K562 (cell line): ENCODE measurements at regions not wholly inside any gene's neighbourhood (a gene's known extent, or its start where the extent isn't known, plus 50 kb on each side); places are given as distances from the start of the nearest gene placed in this dataset.
A peak's percentile ranks its signal among the peaks of the same experiment; 100 is the strongest.

Experiments
- BRF1 ChIP-seq: IDR thresholded peaks from 3 replicates; pipeline ENCODE4 v1.6.1; 2011; ENCODE audit warnings: borderline replicate concordance, mild to moderate bottlenecking; ENCODE audit not compliant: insufficient read length; ENCODE audit errors: extremely low read depth
- C11orf30 ChIP-seq: fragments of 450-650 bp; IDR thresholded peaks from 2 replicates; pipeline ENCODE4 v1.6.1; 2016; ENCODE audit warnings: low read depth, mild to moderate bottlenecking
- CC2D1A ChIP-seq: fragments of 450-650 bp; IDR thresholded peaks from 2 replicates; pipeline ENCODE4 v1.6.1; 2017; ENCODE audit warnings: mild to moderate bottlenecking
- E2F6 ChIP-seq, 2 experiments: IDR thresholded peaks; 2 replicates each; pipeline ENCODE4 v1.6.1; 2011; ENCODE audit warnings: borderline replicate concordance in 1 of 2, control low read depth in 1 of 2, low read depth in 1 of 2, low read length in 1 of 2, mild to moderate bottlenecking in 1 of 2, mixed read lengths in 1 of 2, moderate library complexity in 1 of 2; ENCODE audit not compliant: insufficient read depth in 1 of 2, insufficient read length in 1 of 2, poor library complexity in 1 of 2, severe bottlenecking in 1 of 2; ENCODE audit errors: extremely low read depth in 1 of 2
- FIP1L1 ChIP-seq: fragments of 200-400 bp; formaldehyde crosslinking; IDR thresholded peaks from 2 replicates; pipeline ENCODE4 v1.6.1; 2018; ENCODE audit warnings: mild to moderate bottlenecking, low read depth, low read length; ENCODE audit not compliant: poor library complexity, severe bottlenecking
- FOXJ2 ChIP-seq: fragments of 200-800 bp; sonication (Bioruptor generic); IDR thresholded peaks from 2 replicates; pipeline ENCODE4 v1.6.1; 2016; ENCODE audit warnings: missing genetic modification characterization, missing compliant biosample characterization
- FOXJ3 ChIP-seq: sonication (generic); formaldehyde crosslinking; IDR thresholded peaks from 2 replicates; pipeline ENCODE4 v1.4.0; 2020; ENCODE audit warnings: mild to moderate bottlenecking, missing genetic modification reagents
- KDM2B ChIP-seq: fragments of 250-450 bp; sonication (Bioruptor Pico); IDR thresholded peaks from 2 replicates; pipeline ENCODE4 v1.8.0; 2021; ENCODE audit warnings: mild to moderate bottlenecking, moderate library complexity
- KLF13 ChIP-seq: fragments of 450-650 bp; IDR thresholded peaks from 2 replicates; pipeline ENCODE4 v1.6.1; 2016; ENCODE audit warnings: missing genetic modification characterization, low read depth, mild to moderate bottlenecking, missing compliant biosample characterization, moderate library complexity, borderline replicate concordance
- SP1 ChIP-seq: sonication (generic); formaldehyde crosslinking; IDR thresholded peaks from 2 replicates; pipeline ENCODE4 v1.8.1; 2022; ENCODE audit warnings: mild to moderate bottlenecking, missing genetic modification reagents
- SUPT5H ChIP-seq: fragments of 450-650 bp; IDR thresholded peaks from 2 replicates; pipeline ENCODE4 v1.6.1; 2016
- ZBTB2 ChIP-seq: fragments of 450-650 bp; IDR thresholded peaks from 2 replicates; pipeline ENCODE4 v1.6.1; 2016; ENCODE audit warnings: antibody characterized with exemption
- ZKSCAN3 ChIP-seq: fragments of 250-450 bp; sonication (Bioruptor Pico); IDR thresholded peaks from 2 replicates; pipeline ENCODE4 v1.4.0; 2020
- ZNF174 ChIP-seq: fragments of 250-450 bp; sonication (Bioruptor Pico); IDR thresholded peaks from 2 replicates; pipeline ENCODE4 v1.4.0; 2020; ENCODE audit warnings: mild to moderate bottlenecking
- ZNF217 ChIP-seq: sonication (generic); formaldehyde crosslinking; IDR thresholded peaks from 2 replicates; pipeline ENCODE4 v1.8.0; 2022; ENCODE audit warnings: mild to moderate bottlenecking, missing genetic modification reagents
- TF ChIP-seq, protein P1 (sequence below): fragments of 450-650 bp; IDR thresholded peaks from 2 replicates; pipeline ENCODE4 v1.6.1; 2016
- TF ChIP-seq, protein P2 (sequence below): fragments of 250-450 bp; sonication (Bioruptor Pico); IDR thresholded peaks from 2 replicates; pipeline ENCODE4 v1.8.0; 2022; ENCODE audit warnings: inconsistent platforms, mild to moderate bottlenecking, moderate library complexity, borderline replicate concordance
- TF ChIP-seq, protein P3 (sequence below): fragments of 250-450 bp; sonication (Bioruptor Pico); IDR thresholded peaks from 2 replicates; pipeline ENCODE4 v1.8.0; 2021; ENCODE audit warnings: moderate library complexity, mild to moderate bottlenecking, inconsistent platforms
- TF ChIP-seq, protein P4 (sequence below): fragments of 250-450 bp; sonication (Bioruptor Pico); IDR thresholded peaks from 2 replicates; pipeline ENCODE4 v1.4.0; 2020; ENCODE audit warnings: mild to moderate bottlenecking, moderate library complexity

DNA sequence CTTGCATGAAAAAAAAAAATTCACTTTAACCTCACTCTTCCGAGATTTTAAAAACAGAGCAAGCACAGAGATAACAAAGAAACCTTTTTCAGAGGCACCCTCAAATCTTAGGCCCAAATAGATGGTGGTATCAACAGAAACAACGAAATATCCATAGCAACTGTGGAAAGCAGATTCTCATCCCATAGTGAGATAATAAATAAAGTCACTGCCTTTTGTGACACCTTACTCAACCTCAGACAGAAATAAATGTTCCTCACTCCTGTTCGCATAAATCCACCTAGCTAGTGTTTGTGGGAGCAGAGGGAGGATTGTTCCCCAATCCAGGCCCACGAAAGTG, 60.9 kb upstream of the RTN4 start (continued):
- TF ChIP-seq KLF13 (tag) (no peak), ZBTB2 (no peak), ZKSCAN3 (CRISPR knock-in tag) (no peak), CC2D1A (no peak), BRF1 (no peak), SUPT5H (no peak), E2F6 (IDR thresholded peaks at IDR 0.05; ENCODE audit: borderline replicate concordance in 1 of 2, extremely low read depth in 1 of 2, insufficient read depth in 1 of 2, insufficient read length in 1 of 2, low read depth in 1 of 2, low read length in 1 of 2, poor library complexity in 1 of 2, severe bottlenecking in 1 of 2) (no peak), FOXJ3 (CRISPR knock-in tag) (no peak), C11orf30 (no peak), SP1 (CRISPR knock-in tag) (0 out of 2 replicates have a peak, but pooled peaks have one; percentile 9), FOXJ2 (tag) (peak; percentile 88), FIP1L1 (no peak), KDM2B (CRISPR knock-in tag) (no peak), ZNF174 (no peak), ZNF217 (no peak)
- TF ChIP-seq, protein P1, sequence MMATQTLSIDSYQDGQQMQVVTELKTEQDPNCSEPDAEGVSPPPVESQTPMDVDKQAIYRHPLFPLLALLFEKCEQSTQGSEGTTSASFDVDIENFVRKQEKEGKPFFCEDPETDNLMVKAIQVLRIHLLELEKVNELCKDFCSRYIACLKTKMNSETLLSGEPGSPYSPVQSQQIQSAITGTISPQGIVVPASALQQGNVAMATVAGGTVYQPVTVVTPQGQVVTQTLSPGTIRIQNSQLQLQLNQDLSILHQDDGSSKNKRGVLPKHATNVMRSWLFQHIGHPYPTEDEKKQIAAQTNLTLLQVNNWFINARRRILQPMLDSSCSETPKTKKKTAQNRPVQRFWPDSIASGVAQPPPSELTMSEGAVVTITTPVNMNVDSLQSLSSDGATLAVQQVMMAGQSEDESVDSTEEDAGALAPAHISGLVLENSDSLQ: no peak
- TF ChIP-seq, protein P2, sequence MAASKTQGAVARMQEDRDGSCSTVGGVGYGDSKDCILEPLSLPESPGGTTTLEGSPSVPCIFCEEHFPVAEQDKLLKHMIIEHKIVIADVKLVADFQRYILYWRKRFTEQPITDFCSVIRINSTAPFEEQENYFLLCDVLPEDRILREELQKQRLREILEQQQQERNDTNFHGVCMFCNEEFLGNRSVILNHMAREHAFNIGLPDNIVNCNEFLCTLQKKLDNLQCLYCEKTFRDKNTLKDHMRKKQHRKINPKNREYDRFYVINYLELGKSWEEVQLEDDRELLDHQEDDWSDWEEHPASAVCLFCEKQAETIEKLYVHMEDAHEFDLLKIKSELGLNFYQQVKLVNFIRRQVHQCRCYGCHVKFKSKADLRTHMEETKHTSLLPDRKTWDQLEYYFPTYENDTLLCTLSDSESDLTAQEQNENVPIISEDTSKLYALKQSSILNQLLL (CRISPR knock-in tag): no peak
- TF ChIP-seq, protein P3, sequence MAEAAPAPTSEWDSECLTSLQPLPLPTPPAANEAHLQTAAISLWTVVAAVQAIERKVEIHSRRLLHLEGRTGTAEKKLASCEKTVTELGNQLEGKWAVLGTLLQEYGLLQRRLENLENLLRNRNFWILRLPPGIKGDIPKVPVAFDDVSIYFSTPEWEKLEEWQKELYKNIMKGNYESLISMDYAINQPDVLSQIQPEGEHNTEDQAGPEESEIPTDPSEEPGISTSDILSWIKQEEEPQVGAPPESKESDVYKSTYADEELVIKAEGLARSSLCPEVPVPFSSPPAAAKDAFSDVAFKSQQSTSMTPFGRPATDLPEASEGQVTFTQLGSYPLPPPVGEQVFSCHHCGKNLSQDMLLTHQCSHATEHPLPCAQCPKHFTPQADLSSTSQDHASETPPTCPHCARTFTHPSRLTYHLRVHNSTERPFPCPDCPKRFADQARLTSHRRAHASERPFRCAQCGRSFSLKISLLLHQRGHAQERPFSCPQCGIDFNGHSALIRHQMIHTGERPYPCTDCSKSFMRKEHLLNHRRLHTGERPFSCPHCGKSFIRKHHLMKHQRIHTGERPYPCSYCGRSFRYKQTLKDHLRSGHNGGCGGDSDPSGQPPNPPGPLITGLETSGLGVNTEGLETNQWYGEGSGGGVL (CRISPR knock-in tag): no peak
- TF ChIP-seq, protein P4, sequence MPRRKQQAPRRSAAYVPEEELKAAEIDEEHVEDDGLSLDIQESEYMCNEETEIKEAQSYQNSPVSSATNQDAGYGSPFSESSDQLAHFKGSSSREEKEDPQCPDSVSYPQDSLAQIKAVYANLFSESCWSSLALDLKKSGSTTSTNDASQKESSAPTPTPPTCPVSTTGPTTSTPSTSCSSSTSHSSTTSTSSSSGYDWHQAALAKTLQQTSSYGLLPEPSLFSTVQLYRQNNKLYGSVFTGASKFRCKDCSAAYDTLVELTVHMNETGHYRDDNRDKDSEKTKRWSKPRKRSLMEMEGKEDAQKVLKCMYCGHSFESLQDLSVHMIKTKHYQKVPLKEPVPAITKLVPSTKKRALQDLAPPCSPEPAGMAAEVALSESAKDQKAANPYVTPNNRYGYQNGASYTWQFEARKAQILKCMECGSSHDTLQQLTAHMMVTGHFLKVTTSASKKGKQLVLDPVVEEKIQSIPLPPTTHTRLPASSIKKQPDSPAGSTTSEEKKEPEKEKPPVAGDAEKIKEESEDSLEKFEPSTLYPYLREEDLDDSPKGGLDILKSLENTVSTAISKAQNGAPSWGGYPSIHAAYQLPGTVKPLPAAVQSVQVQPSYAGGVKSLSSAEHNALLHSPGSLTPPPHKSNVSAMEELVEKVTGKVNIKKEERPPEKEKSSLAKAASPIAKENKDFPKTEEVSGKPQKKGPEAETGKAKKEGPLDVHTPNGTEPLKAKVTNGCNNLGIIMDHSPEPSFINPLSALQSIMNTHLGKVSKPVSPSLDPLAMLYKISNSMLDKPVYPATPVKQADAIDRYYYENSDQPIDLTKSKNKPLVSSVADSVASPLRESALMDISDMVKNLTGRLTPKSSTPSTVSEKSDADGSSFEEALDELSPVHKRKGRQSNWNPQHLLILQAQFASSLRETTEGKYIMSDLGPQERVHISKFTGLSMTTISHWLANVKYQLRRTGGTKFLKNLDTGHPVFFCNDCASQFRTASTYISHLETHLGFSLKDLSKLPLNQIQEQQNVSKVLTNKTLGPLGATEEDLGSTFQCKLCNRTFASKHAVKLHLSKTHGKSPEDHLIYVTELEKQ: peak; percentile 6; the same call in 1 of the 2 replicates
